ENCODE measurements at regions not wholly inside any gene's neighbourhood (a gene's known extent, or its start where the extent isn't known, plus 50 kb on each side); places are given as distances from the start of the nearest gene placed in this dataset.

GRCh38 chr12:34394211-34395055, 372.1 kb downstream of the ALG10 start:
- in situ Hi-C loops (cut with HindIII; ENCODE audit: low pct_unique_long_range_greater_than_20kb, low sequenced_read_pairs) = no loop called here
- no peak for DNase-seq (ENCODE audit: low read depth)

GRCh38 chr12:34395056-34396005, 373.0 kb downstream of the ALG10 start:
- no peak for DNase-seq (ENCODE audit: low read depth)
- in situ Hi-C loops (cut with HindIII; ENCODE audit: low pct_unique_long_range_greater_than_20kb, low sequenced_read_pairs) = no loop called here

GRCh38 chr12:34396006-34396860, 373.9 kb downstream of the ALG10 start:
- in situ Hi-C loops (cut with HindIII; ENCODE audit: low pct_unique_long_range_greater_than_20kb, low sequenced_read_pairs) = no loop called here
- DNase-seq (ENCODE audit: low read depth) = no peak

GRCh38 chr12:34396861-34397590, 374.7 kb downstream of the ALG10 start:
- in situ Hi-C loops (cut with HindIII; ENCODE audit: low pct_unique_long_range_greater_than_20kb, low sequenced_read_pairs) = no loop called here
- DNase-seq (ENCODE audit: low read depth) = no peak

GRCh38 chr12:34397591-34398365, 375.5 kb downstream of the ALG10 start:
- in situ Hi-C loops (cut with HindIII; ENCODE audit: low pct_unique_long_range_greater_than_20kb, low sequenced_read_pairs) = no loop called here

GRCh38 chr12:34398366-34398705, 376.0 kb downstream of the ALG10 start:
- in situ Hi-C loops (cut with HindIII; ENCODE audit: low pct_unique_long_range_greater_than_20kb, low sequenced_read_pairs) = no loop called here
- no peak for DNase-seq (ENCODE audit: low read depth)

More at GRCh38 chr12:34397591-34398365, 375.5 kb downstream of the ALG10 start:
- DNase-seq (ENCODE audit: low read depth) = no peak

GRCh38 chr12:34398706-34399630, 376.7 kb downstream of the ALG10 start:
- in situ Hi-C loops (cut with HindIII; ENCODE audit: low pct_unique_long_range_greater_than_20kb, low sequenced_read_pairs) = no loop called here
- no peak for DNase-seq (ENCODE audit: low read depth)

- no peak for DNase-seq (ENCODE audit: low read depth)
- in situ Hi-C loops (cut with HindIII; ENCODE audit: low pct_unique_long_range_greater_than_20kb, low sequenced_read_pairs) = no loop called here
These were observed 377.5 kb downstream of the ALG10 start for GRCh38 chr12:34399631-34400410.

GRCh38 chr12:34400411-34400881, 378.1 kb downstream of the ALG10 start:
- DNase-seq (ENCODE audit: low read depth) = no peak
- in situ Hi-C loops (cut with HindIII; ENCODE audit: low pct_unique_long_range_greater_than_20kb, low sequenced_read_pairs) = no loop called here

- DNase-seq (ENCODE audit: low read depth) = no peak
- in situ Hi-C loops (cut with HindIII; ENCODE audit: low pct_unique_long_range_greater_than_20kb, low sequenced_read_pairs) = no loop called here
These were observed 378.8 kb downstream of the ALG10 start for GRCh38 chr12:34400986-34401658.

GRCh38 chr12:34401659-34402227, 379.4 kb downstream of the ALG10 start:
- DNase-seq (ENCODE audit: low read depth) = no peak
- in situ Hi-C loops (cut with HindIII; ENCODE audit: low pct_unique_long_range_greater_than_20kb, low sequenced_read_pairs) = no loop called here

GRCh38 chr12:34402228-34402898, 380.1 kb downstream of the ALG10 start:
- in situ Hi-C loops (cut with HindIII; ENCODE audit: low pct_unique_long_range_greater_than_20kb, low sequenced_read_pairs) = no loop called here
- no peak for DNase-seq (ENCODE audit: low read depth)

- in situ Hi-C loops (cut with HindIII; ENCODE audit: low pct_unique_long_range_greater_than_20kb, low sequenced_read_pairs) = no loop called here
- no peak for DNase-seq (ENCODE audit: low read depth)
These were observed 380.8 kb downstream of the ALG10 start for GRCh38 chr12:34402899-34403705.

Data from Caki2 (cell line).